Epithelial cell of esophagus (primary cell): ENCODE measurements at regions not wholly inside any gene's neighbourhood (a gene's known extent, or its start where the extent isn't known, plus 50 kb on each side); places are given as distances from the start of the nearest gene placed in this dataset.
"Not testable (repeated sequence)": the region's sequence is repeated elsewhere in the genome, so short reads cannot be mapped to it uniquely, and the experiment has no call there.

Source experiments
- DNase-seq: peaks from one replicate; pipeline ENCODE4 v3.0.0; 2010; ENCODE audit warnings: low read depth
- H3K4me3 ChIP-seq: 2 replicates; pipeline ENCODE4 v1.5.1; 2011; ENCODE audit warnings: mild to moderate bottlenecking, low read length, control low read depth
- TF ChIP-seq, protein P1 (sequence below): IDR thresholded peaks from 2 replicates; pipeline ENCODE4 v1.5.1; 2011; ENCODE audit warnings: low read depth, mild to moderate bottlenecking, low read length, control low read depth, inconsistent platforms; ENCODE audit not compliant: insufficient read depth; ENCODE audit errors: missing control alignments

DNA sequence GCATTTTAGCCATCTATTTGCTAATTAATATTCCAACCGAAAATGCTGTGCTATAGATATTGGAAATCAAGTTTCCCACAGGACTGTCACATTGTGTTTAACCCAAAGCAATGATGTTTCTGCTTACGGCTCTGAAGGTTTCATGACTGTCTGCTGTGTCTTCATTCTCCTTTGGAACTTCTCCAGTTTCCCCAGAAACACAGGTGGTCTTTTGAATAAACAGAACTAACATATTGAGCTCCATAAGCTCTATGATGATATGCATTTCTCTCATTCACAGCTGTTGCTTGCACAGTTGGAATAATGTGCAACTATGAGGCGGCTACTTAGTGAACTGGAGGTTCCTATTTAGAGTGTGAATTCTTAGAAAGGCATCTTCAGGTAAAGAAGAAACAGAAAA lies 266.0 kb upstream of the ID4 start:
- no peak overlapping the region for H3K4me3 ChIP-seq
- TF ChIP-seq, protein P1, sequence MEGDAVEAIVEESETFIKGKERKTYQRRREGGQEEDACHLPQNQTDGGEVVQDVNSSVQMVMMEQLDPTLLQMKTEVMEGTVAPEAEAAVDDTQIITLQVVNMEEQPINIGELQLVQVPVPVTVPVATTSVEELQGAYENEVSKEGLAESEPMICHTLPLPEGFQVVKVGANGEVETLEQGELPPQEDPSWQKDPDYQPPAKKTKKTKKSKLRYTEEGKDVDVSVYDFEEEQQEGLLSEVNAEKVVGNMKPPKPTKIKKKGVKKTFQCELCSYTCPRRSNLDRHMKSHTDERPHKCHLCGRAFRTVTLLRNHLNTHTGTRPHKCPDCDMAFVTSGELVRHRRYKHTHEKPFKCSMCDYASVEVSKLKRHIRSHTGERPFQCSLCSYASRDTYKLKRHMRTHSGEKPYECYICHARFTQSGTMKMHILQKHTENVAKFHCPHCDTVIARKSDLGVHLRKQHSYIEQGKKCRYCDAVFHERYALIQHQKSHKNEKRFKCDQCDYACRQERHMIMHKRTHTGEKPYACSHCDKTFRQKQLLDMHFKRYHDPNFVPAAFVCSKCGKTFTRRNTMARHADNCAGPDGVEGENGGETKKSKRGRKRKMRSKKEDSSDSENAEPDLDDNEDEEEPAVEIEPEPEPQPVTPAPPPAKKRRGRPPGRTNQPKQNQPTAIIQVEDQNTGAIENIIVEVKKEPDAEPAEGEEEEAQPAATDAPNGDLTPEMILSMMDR: no peak
- no peak for DNase-seq

DNA sequence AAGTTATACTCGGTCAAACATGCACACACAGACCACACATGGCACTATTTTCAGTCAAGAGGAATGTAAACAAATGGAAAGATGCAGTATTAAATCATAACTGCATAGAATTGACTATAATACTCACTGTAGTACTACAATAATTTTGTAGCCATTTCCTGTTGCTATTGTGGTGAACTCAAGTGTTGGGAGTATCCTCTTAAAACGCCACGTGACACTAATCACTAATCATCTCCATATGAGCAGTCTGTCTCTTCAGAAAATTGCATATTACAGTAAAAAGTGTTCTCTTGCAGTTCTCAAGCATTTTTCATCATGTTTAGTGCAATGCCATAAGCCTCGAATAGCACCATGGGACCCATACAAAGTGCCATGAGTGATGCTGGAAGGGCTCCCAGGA lies 258.7 kb upstream of the ID4 start:
- DNase-seq: no peak
- no peak overlapping the region for H3K4me3 ChIP-seq

DNA sequence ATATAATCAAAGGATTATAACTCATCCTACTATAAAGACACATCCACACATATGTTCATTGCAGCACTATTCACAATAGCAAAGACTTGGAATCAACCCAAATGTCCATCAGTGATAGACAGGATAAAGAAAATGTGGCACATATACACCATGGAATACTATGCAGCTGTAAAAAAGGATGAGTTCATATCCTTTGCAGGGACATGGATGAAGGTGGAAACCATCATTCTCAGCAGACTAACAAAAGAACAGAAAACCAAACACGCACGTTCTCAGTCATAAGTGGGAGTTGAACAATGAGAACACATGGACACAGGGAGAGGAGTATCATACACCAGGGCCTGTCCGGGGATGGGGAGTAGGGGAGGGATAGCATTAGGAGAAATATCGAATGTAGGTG lies 253.0 kb upstream of the ID4 start:
- DNase-seq, H3K4me3 ChIP-seq: not testable (repeated sequence)

More for the DNA sequence above, 258.7 kb upstream of the ID4 start:
- TF ChIP-seq, protein P1: no peak

DNA sequence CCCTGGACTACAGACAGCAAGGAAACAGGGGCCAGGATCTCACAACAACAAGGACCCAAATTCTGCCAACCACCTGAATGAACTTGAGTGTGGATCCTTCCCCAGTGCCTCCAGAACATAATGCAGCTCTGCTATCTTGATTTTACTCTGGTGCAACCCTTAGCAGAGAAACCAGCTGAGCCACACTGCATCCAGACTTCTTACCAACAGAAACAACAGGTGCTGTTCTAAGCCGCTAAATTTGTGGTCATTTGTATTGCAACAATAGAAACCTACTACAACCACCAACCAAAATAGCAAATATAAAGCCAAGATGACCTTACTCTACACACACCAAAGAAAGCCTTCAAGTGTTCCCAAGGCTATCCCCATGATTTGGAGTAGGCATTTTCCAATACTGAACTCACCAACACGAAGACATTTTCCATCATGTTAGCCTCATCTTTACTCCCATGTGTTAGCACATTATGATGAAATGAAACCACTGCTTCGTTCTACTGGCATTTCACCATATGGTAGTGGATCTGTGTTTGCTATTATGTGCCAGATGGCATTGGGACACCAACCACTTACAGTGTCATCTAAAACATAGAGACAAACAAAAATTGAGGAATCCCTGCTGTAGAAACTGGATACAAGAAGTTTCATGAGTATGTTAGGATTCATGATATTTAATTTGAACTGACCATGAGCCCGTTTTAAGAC lies 249.8 kb upstream of the ID4 start:
- TF ChIP-seq, protein P1: no peak
- no peak for DNase-seq

DNA sequence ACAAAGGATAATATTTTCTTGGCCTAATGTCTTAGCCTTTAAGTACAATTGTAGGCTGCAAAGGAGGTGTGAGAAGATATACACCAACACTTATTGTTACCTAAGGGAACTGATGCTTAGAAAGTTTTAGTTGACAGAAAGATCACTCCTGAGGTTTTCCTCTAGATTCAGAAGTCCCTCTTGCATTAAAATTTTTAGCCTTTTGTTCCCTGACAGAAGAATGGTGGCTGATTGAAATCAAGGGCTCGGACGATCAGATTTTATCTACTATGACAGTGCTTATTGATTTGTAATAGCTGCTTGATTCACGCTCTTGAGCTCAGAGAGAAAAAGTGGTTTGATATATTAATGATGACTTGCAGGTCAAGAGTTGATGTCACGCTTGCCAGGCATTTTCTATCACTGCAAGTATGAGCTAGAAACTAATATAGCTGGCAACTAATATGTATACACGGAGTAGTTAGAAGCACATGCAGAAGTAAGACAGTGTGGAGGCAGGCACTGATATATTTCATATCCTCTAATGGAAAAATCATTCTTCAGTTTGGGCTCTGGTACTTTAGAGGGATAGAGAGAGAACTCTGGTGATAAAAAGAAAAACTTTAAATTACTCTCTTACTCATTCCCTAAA lies 246.6 kb upstream of the ID4 start:
- TF ChIP-seq, protein P1: no peak
- DNase-seq: no peak
- H3K4me3 ChIP-seq: no peak overlapping the region

More for the DNA sequence above, 249.8 kb upstream of the ID4 start:
- no peak overlapping the region for H3K4me3 ChIP-seq

DNA sequence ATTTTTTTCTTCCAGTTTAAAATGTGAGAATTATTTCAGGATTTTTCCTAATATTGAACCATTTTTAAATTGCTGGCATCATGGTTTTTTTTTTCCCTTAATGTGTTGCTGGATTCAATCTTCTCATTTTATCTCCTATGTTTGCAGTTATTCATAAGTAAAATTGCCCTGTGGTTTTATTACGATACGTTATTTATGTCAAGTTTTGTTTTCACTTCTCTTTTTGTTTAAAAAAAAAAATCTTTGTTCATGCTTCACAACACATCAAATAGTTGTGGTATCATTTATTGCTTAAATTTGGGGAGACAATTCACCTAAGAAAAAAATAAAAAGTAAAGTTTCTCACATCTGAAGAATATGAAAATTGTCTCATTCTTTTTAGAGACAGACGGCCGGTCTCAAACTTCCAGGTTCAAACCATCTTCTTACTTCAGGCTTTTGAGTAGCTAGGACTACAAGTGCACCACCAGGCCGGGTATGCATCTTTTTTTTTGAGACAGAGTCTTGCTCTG lies 239.3 kb upstream of the ID4 start:
- H3K4me3 ChIP-seq: no peak overlapping the region
- no peak for DNase-seq
- TF ChIP-seq, protein P1: no peak

DNA sequence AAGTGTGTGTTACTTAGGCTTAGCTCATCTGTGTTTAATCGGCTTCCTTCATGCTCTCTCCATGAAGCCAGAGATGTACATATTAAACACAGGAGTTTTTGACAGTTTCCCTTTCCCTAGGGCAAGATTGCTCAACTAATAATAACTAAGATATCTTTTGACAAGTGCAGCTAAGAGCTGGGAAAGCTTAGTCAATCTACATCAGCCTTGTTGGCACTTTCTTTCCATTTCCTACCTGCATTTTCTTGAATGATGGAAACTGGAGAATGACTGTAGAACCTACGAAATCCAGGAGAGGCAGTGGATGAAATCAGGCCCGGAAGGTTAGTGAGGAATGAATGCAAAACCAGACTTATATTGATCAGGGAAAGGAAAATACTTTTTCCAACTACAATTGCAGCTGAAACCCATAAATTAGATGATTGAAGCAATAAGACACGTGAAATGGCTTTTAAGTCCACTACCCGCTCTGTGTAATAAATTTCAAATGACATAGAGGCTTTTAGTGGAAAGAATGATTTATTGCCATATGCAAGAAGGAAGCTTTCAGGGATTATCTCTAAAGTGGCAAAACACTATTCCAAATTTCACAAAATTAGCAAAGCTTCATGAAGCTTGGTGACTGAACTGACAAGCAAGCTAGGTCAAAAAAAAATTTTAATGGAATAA lies 237.2 kb upstream of the ID4 start:
- TF ChIP-seq, protein P1: no peak
- H3K4me3 ChIP-seq: no peak overlapping the region

More for the DNA sequence above, 237.2 kb upstream of the ID4 start:
- peak; percentile 2 for DNase-seq
